HG02870 (cell line): ENCODE measurements at regions not wholly inside any gene's neighbourhood (a gene's known extent, or its start where the extent isn't known, plus 50 kb on each side); places are given as distances from the start of the nearest gene placed in this dataset.
"Not testable (repeated sequence)": the region's sequence is repeated elsewhere in the genome, so short reads cannot be mapped to it uniquely, and the experiment has no call there.

ENCODE experiments used
- ATAC-seq: cut with Tn5 transposase; IDR thresholded peaks from one replicate; pipeline ENCODE4 v1.9.1; 2021; ENCODE audit warnings: mild to moderate bottlenecking, moderate library complexity; ENCODE audit not compliant: unreplicated experiment

- ATAC-seq: no peak
These were observed 54.4 kb upstream of the GRIP1 start for GRCh38 chr12:66733321-66733720.

- ATAC-seq: no peak
These were observed 55.0 kb upstream of the GRIP1 start for GRCh38 chr12:66733839-66734238.

- no peak for ATAC-seq
These were observed 56.4 kb upstream of the GRIP1 start for GRCh38 chr12:66735275-66735674.

GRCh38 chr12:66736931-66737330 lies 58.1 kb upstream of the GRIP1 start:
- no peak for ATAC-seq

- no peak for ATAC-seq
These were observed 60.4 kb upstream of the GRIP1 start for GRCh38 chr12:66739266-66739665.

- ATAC-seq: no peak
These were observed 61.2 kb upstream of the GRIP1 start for GRCh38 chr12:66739940-66740651.

- no peak for ATAC-seq
These were observed 61.9 kb upstream of the GRIP1 start for GRCh38 chr12:66740732-66741131.

- ATAC-seq: no peak
These were observed 63.0 kb upstream of the GRIP1 start for GRCh38 chr12:66741919-66742318.

- ATAC-seq: no peak
These were observed 63.9 kb upstream of the GRIP1 start for GRCh38 chr12:66742508-66743367.

GRCh38 chr12:66744461-66744860 lies 65.6 kb upstream of the GRIP1 start:
- no peak for ATAC-seq

- ATAC-seq: no peak
These were observed 66.1 kb upstream of the GRIP1 start for GRCh38 chr12:66744956-66745383.

GRCh38 chr12:66746489-66747201 lies 67.8 kb upstream of the GRIP1 start:
- ATAC-seq: no peak

- ATAC-seq: no peak
These were observed 72.7 kb upstream of the GRIP1 start for GRCh38 chr12:66751432-66752113.

- no peak for ATAC-seq
These were observed 74.9 kb upstream of the GRIP1 start for GRCh38 chr12:66753810-66754209.

- ATAC-seq: no peak
These were observed 77.0 kb upstream of the GRIP1 start for GRCh38 chr12:66755727-66756395.

GRCh38 chr12:66756631-66757030 lies 77.8 kb upstream of the GRIP1 start:
- ATAC-seq: no peak

- ATAC-seq: not testable (repeated sequence)
These were observed 81.2 kb upstream of the GRIP1 start for GRCh38 chr12:66760122-66760521.

GRCh38 chr12:66763467-66763866 lies 84.6 kb upstream of the GRIP1 start:
- no peak for ATAC-seq

GRCh38 chr12:66765204-66765603 lies 86.3 kb upstream of the GRIP1 start:
- no peak for ATAC-seq

GRCh38 chr12:66767536-66767935 lies 88.7 kb upstream of the GRIP1 start:
- no peak for ATAC-seq
